ENCODE measurements at regions not wholly inside any gene's neighbourhood (a gene's known extent, or its start where the extent isn't known, plus 50 kb on each side); places are given as distances from the start of the nearest gene placed in this dataset.

DNA sequence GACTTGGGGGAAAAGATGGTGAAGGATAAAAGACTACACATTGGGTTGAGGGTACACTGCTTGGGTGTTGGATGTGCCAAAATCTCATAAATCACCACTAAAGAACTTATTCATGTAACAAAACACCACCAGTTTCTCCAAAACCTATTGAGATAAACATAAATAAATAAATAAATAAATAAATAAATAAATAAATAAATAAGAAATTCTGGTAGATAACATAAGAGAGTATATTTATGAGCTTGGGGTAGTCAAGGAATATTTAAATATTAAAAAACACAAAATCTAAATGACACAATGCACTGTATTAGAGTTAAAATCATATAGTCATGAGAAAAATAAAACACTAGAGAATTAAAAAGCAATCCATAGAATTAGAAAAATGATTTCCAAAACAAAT lies 333.5 kb upstream of the NRG3 start:
- TF ChIP-seq, protein P1, sequence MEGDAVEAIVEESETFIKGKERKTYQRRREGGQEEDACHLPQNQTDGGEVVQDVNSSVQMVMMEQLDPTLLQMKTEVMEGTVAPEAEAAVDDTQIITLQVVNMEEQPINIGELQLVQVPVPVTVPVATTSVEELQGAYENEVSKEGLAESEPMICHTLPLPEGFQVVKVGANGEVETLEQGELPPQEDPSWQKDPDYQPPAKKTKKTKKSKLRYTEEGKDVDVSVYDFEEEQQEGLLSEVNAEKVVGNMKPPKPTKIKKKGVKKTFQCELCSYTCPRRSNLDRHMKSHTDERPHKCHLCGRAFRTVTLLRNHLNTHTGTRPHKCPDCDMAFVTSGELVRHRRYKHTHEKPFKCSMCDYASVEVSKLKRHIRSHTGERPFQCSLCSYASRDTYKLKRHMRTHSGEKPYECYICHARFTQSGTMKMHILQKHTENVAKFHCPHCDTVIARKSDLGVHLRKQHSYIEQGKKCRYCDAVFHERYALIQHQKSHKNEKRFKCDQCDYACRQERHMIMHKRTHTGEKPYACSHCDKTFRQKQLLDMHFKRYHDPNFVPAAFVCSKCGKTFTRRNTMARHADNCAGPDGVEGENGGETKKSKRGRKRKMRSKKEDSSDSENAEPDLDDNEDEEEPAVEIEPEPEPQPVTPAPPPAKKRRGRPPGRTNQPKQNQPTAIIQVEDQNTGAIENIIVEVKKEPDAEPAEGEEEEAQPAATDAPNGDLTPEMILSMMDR (conservative IDR thresholded peaks at IDR 0.05; ENCODE audit: low read depth, low read length) = no peak
- no peak for TF ChIP-seq EZH2 (IDR thresholded peaks at IDR 0.05; ENCODE audit: borderline replicate concordance, low read depth, low read length, poor library complexity, severe bottlenecking)

All from A673 (cell line).